Fibroblast of lung (primary cell): ENCODE measurements at regions not wholly inside any gene's neighbourhood (a gene's known extent, or its start where the extent isn't known, plus 50 kb on each side); places are given as distances from the start of the nearest gene placed in this dataset.

Experiments used
- CTCF ChIP-seq, 2 donors: IDR thresholded peaks in 1 of 2; conservative IDR thresholded peaks in 1 of 2; 1 replicate in 1 of 2; 2 replicates in 1 of 2; pipeline ENCODE4 v1.5.1; 2011 to 2012; ENCODE audit warnings: low read length in 2 of 2, control low read depth in 1 of 2, inconsistent platforms in 1 of 2, low read depth in 1 of 2, mild to moderate bottlenecking in 1 of 2
- EZH2 ChIP-seq: IDR thresholded peaks from 2 replicates; pipeline ENCODE4 v1.5.1; 2012; ENCODE audit warnings: low read length, control low read depth, mild to moderate bottlenecking; ENCODE audit errors: missing control alignments

- TF ChIP-seq CTCF (conservative IDR thresholded peaks at IDR 0.05 in 1 of 2, IDR thresholded peaks at IDR 0.05 in 1 of 2; ENCODE audit: low read depth in 1 of 2, low read length in 2 of 2) = no peak
- no peak for TF ChIP-seq EZH2
Measured at GRCh38 chr12:76236640-76237039, 111.6 kb downstream of the BBS10 start.
